HL-60/S4 (cell line): ENCODE measurements at regions not wholly inside any gene's neighbourhood (a gene's known extent, or its start where the extent isn't known, plus 50 kb on each side); places are given as distances from the start of the nearest gene placed in this dataset.

Experiments used
- in situ Hi-C: fragments of 300-500 bp; cut with MboI; formaldehyde crosslinking; loops from 2 replicates; pipeline ENCODE4 v1.14.3; 2022; ENCODE audit warnings: low sequenced_read_pairs

- in situ Hi-C loops: no loop called here
Observed at GRCh38 chr3:66592016-66592761, 91.4 kb upstream of the LRIG1 start.

GRCh38 chr3:66592927-66593625, 92.3 kb upstream of the LRIG1 start:
- in situ Hi-C loops: no loop called here

GRCh38 chr3:66593978-66594377, 93.2 kb upstream of the LRIG1 start:
- in situ Hi-C loops: no loop called here

- in situ Hi-C loops: no loop called here
Observed at GRCh38 chr3:66597308-66597863, 96.6 kb upstream of the LRIG1 start.

GRCh38 chr3:66598168-66598567, 97.3 kb upstream of the LRIG1 start:
- in situ Hi-C loops: no loop called here

- in situ Hi-C loops: no loop called here
Observed at GRCh38 chr3:66602237-66602636, 101.4 kb upstream of the LRIG1 start.

GRCh38 chr3:66602691-66603090, 101.9 kb upstream of the LRIG1 start:
- in situ Hi-C loops: no loop called here

- in situ Hi-C loops: no loop called here
Observed at GRCh38 chr3:66603151-66603611, 102.4 kb upstream of the LRIG1 start.

- in situ Hi-C loops: no loop called here
Observed at GRCh38 chr3:66604481-66604880, 103.7 kb upstream of the LRIG1 start.

GRCh38 chr3:66606126-66606525, 105.3 kb upstream of the LRIG1 start:
- in situ Hi-C loops: no loop called here

GRCh38 chr3:66606868-66607267, 106.0 kb upstream of the LRIG1 start:
- in situ Hi-C loops: no loop called here

- in situ Hi-C loops: no loop called here
Observed at GRCh38 chr3:66609660-66610561, 109.1 kb upstream of the LRIG1 start.

GRCh38 chr3:66610562-66610909, 109.7 kb upstream of the LRIG1 start:
- in situ Hi-C loops: no loop called here

- in situ Hi-C loops: no loop called here
Observed at GRCh38 chr3:66615643-66616301, 115.0 kb upstream of the LRIG1 start.

- in situ Hi-C loops: no loop called here
Observed at GRCh38 chr3:66617351-66617750, 116.5 kb upstream of the LRIG1 start.

GRCh38 chr3:66618066-66618465, 117.2 kb upstream of the LRIG1 start:
- in situ Hi-C loops: no loop called here

GRCh38 chr3:66620296-66620695, 119.5 kb upstream of the LRIG1 start:
- in situ Hi-C loops: no loop called here

GRCh38 chr3:66622756-66623457, 122.1 kb upstream of the LRIG1 start:
- in situ Hi-C loops: no loop called here

GRCh38 chr3:66625505-66626216, 124.8 kb upstream of the LRIG1 start:
- in situ Hi-C loops: no loop called here
